GM18519 (cell line): ENCODE measurements at regions not wholly inside any gene's neighbourhood (a gene's known extent, or its start where the extent isn't known, plus 50 kb on each side); places are given as distances from the start of the nearest gene placed in this dataset.

Experiments
- ATAC-seq: cut with Tn5 transposase; IDR thresholded peaks from one replicate; pipeline ENCODE4 v1.9.1; 2021; ENCODE audit warnings: mild to moderate bottlenecking, moderate library complexity; ENCODE audit not compliant: unreplicated experiment, low FRiP score

GRCh38 chr6:88558981-88559380 lies 392.8 kb upstream of the CNR1 start:
- no peak for ATAC-seq

GRCh38 chr6:88556663-88557062 lies 390.5 kb upstream of the CNR1 start:
- no peak for ATAC-seq

- ATAC-seq, result no peak
Measured at GRCh38 chr6:88548891-88549505, 382.9 kb upstream of the CNR1 start.

GRCh38 chr6:88547768-88548167 lies 381.6 kb upstream of the CNR1 start:
- ATAC-seq, result no peak

GRCh38 chr6:88545991-88546390 lies 379.8 kb upstream of the CNR1 start:
- ATAC-seq, result no peak

- ATAC-seq, result no peak
Measured at GRCh38 chr6:88544986-88545612, 379.0 kb upstream of the CNR1 start.

GRCh38 chr6:88539295-88539764 lies 373.2 kb upstream of the CNR1 start:
- ATAC-seq, result no peak

GRCh38 chr6:88538840-88539239 lies 372.7 kb upstream of the CNR1 start:
- ATAC-seq, result no peak

GRCh38 chr6:88538130-88538706 lies 372.1 kb upstream of the CNR1 start:
- no peak for ATAC-seq

- no peak for ATAC-seq
Measured at GRCh38 chr6:88536071-88536625, 370.0 kb upstream of the CNR1 start.

- ATAC-seq, result no peak
Measured at GRCh38 chr6:88535306-88535705, 369.2 kb upstream of the CNR1 start.

- ATAC-seq, result no peak
Measured at GRCh38 chr6:88532241-88532860, 366.2 kb upstream of the CNR1 start.

- ATAC-seq, result no peak
Measured at GRCh38 chr6:88529726-88530125, 363.6 kb upstream of the CNR1 start.

GRCh38 chr6:88520445-88520844 lies 354.3 kb upstream of the CNR1 start:
- no peak for ATAC-seq

GRCh38 chr6:88520017-88520338 lies 353.8 kb upstream of the CNR1 start:
- ATAC-seq, result no peak

GRCh38 chr6:88519301-88520016 lies 353.3 kb upstream of the CNR1 start:
- no peak for ATAC-seq

GRCh38 chr6:88517737-88518136 lies 351.6 kb upstream of the CNR1 start:
- no peak for ATAC-seq

- ATAC-seq, result no peak
Measured at GRCh38 chr6:88513920-88514319, 347.8 kb upstream of the CNR1 start.

- ATAC-seq, result no peak
Measured at GRCh38 chr6:88513471-88513870, 347.3 kb upstream of the CNR1 start.

- ATAC-seq, result no peak
Measured at GRCh38 chr6:88512951-88513350, 346.8 kb upstream of the CNR1 start.

- ATAC-seq, result no peak
Measured at GRCh38 chr6:88502391-88502790, 336.2 kb upstream of the CNR1 start.
